CD4-positive, alpha-beta T cell treated with Interleukin-4 for 1 hour (primary cell): ENCODE measurements at regions not wholly inside any gene's neighbourhood (a gene's known extent, or its start where the extent isn't known, plus 50 kb on each side); places are given as distances from the start of the nearest gene placed in this dataset.
"Not testable (repeated sequence)": the region's sequence is repeated elsewhere in the genome, so short reads cannot be mapped to it uniquely, and the experiment has no call there.

Experiments
- DNase-seq, 2 donors: peaks; one replicate each; pipeline ENCODE4 v3.0.0-alpha.2; 2020 to 2022

DNA sequence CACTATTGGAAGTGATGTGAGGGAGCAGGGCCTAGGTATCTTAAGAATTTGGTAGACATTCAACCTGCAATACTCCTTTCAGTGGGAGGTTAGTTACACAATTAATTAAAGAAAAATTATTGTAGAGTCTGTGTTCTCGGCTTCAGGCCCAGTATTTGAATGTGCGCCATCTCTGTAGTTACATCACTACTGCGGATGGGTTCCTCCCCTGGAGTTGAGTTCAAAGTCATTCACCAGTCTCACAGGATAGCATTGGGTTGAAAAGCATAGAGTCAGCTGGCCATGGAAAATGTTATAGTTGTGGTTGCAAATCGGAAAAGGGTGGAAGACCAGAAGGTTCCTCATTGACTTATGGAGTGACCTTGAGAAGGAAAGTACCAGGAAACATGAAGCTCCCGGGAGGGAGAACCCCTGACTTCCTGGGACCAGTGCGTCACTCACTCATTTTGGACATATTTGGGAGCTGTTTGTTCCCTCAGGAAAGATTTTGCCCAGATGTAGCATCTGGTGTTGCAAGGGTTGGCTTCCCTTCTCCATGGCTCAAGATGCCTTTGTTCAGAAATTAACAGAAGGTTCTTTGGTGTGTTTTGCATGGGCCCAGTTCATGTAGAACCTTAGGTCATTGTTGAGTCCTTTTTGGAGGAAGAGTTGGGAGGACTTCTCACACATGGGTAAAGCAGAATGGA lies 111.8 kb downstream of the SRGAP2 start:
- DNase-seq = not testable (repeated sequence)

DNA sequence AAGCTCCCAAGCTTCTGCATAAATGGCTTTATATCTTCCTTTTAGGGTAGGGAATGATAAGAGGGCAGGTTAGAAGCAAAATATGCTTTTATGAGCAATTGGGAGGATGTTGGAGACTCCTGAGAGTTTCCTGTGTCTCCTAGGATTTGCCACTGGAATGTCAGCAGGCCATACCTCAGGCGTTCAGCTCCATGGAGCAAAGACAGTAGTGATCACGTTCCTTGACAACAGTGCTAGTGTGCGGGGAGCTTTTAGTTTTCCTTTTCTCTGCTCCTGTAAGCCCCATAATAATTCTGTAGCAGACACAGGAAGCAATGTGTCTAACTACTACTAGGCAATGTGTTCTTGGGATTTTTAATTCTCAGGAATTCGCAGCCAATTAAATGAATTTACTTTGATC lies 113.6 kb downstream of the SRGAP2 start:
- not testable (repeated sequence) for DNase-seq

DNA sequence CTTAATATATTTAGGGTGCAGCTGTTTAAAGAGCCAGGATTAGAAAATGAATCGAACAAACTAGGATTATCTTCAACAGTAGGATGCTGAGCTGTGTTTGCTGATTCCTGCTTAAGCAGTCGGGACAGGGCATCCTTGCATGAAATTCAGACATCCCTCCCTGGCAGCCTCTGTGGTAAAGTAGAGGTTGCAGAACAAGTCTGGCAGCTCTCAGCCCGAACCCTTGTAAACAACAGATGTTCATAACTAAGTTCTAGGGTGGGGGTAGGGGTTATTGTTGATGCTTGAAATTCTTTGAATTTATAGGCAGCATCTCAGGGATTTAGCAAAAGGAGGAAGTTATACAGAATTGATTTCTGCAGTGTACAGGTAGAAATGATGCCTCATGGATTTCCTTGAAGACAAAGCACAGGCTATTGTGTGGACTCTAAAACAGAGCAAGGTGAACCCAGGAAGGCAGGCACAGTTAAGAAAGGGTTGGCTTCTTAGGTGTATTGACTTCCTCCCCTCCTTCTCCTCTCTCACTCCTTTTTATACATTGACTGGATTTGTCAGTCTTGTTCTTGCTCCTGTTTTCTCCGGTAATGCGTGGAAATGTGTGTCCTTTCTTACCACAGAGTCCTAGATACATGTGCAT lies 114.7 kb downstream of the SRGAP2 start:
- not testable (repeated sequence) for DNase-seq

DNA sequence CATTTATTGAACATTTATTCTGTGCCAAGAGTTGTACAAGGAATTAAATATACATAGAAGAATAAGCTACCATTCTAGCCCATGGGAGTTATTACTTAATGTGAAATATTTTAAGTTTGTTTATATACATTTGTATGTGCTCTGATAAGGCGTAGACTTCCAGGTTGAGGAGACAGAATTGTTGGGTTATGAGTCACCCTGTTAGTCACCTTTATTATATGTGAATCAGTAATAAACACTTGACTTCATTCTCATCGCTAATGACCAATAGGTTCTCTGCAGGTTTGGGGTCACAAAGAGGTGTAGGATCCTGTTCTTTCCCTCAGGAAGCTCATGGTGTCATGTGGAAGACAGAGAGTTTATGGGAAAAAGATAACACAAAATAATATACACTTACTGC lies 116.9 kb downstream of the SRGAP2 start:
- not testable (repeated sequence) for DNase-seq

DNA sequence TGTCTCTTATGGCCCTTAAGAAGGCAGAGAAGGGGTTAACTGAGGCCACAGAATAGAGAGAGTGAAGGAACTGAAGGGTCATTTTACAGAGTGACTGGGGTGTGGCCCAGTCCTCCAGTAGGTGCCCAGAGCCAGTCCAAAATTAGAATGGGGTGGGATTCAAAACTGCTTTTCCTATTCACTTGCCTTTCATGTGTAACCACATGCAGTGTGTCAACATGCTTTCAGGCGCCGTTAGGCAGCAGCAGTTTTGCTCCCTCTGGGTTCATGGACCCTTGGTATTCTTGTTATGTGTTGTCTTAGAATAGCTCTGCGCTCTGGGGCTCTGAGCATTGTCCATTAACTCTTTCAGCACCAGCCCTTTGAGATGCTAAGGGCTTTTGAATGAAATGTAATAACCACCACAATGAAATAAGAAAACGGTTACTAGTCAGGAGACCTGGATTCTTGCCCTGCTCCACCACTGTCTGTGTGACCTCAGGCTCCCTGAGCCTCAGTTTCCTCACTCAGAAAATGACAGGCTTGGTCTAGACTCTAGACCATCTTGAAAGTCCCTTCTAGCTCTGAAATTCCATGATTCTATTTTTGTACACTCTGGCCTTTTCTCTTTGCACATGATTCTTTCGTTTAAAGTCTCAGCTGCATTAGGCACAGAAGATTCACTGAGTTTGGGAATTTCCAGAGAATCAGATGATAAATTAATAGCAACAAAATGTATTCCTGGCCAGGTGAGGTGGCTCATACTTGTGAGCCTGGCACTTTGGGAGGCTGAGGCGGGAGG lies 123.0 kb downstream of the SRGAP2 start:
- DNase-seq = not testable (repeated sequence)

DNA sequence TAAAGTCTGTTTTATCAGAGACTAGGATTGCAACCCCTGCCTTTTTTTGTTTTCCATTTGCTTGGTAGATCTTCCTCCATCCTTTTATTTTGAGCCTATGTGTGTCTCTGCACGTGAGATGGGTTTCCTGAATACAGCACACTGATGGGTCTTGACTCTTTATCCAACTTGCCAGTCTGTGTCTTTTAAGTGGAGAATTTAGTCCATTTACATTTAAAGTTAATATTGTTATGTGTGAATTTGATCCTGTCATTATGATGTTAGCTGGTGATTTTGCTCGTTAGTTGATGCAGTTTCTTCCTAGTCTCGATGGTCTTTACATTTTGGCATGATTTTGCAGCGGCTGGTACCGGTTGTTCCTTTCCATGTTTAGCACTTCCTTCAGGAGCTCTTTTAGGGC lies 128.3 kb downstream of the SRGAP2 start:
- DNase-seq = not testable (repeated sequence)

DNA sequence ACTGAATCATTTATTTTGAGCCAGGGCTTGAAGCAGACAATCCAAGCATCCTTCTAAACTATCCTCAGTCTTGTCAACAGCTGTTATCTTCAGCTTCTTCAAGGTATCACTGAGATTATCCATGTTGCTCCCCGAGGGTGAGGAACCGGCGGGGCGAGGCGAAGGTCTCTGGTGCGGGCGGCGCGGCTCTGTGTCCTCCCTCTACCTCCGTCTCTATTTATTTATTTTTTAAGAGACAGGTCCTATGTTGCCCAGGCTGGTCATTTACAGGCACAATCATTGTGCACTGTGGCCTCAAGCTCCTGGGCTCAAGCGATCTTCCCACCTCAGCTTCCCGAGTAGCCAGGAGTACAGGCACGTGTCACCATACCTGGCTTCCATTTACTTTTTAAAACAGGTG lies 130.0 kb downstream of the SRGAP2 start:
- DNase-seq = not testable (repeated sequence)

DNA sequence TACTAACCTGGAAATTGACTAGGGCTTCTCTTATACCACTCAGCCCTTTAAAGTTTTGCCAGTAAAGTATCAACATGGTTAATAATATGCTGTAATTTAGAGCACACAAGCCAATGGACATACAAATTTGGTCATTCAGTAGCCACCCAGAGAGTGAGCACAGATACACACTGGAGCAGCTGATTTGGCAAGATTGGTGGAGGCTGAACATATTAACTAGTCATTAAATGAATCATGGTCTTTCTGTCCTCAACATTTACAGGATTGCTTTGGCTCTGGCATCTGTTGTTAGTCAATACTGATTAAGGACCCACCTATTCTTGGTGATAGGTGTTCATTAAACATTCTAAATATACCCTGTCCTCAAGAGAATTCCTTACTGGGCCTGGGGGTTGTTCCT lies 130.6 kb downstream of the SRGAP2 start:
- not testable (repeated sequence) for DNase-seq

DNA sequence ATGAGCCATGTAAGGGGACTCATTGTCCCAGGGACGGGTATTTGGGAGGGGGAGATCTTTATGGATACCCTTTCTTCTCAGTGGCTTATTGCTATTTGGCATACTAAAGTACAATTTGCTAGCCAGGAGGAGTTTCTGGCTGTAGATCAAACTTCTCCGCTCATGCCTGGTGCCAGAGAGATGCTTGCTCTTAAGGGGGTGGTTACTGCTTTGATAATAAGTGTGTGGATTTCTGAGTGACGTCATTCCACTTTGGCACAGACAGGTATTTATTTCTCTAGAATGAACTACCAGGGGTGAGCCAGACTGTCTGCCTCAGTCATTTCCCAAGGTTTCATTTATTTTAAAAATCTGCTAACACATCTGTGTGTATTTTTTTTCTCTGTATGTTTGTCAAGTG lies 131.1 kb downstream of the SRGAP2 start:
- not testable (repeated sequence) for DNase-seq

DNA sequence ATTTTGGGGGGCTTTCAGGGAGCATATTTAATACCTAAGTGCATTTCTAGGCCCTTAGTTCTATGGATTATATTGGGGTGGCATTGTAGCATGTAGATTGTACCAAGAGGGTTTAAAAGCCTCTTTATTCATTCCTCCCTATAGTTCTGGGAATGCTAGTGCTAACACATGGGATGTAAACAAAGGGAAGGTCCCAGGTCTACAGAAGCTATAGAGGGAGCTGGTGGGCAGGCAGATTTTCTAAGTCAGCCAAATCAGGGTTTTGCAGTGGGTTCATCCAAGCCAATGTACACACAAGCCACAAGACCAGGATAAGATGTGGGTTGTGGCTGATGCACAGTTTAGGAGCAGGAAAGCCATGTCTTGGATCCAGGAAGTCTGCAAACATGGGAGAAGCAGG lies 131.8 kb downstream of the SRGAP2 start:
- not testable (repeated sequence) for DNase-seq

DNA sequence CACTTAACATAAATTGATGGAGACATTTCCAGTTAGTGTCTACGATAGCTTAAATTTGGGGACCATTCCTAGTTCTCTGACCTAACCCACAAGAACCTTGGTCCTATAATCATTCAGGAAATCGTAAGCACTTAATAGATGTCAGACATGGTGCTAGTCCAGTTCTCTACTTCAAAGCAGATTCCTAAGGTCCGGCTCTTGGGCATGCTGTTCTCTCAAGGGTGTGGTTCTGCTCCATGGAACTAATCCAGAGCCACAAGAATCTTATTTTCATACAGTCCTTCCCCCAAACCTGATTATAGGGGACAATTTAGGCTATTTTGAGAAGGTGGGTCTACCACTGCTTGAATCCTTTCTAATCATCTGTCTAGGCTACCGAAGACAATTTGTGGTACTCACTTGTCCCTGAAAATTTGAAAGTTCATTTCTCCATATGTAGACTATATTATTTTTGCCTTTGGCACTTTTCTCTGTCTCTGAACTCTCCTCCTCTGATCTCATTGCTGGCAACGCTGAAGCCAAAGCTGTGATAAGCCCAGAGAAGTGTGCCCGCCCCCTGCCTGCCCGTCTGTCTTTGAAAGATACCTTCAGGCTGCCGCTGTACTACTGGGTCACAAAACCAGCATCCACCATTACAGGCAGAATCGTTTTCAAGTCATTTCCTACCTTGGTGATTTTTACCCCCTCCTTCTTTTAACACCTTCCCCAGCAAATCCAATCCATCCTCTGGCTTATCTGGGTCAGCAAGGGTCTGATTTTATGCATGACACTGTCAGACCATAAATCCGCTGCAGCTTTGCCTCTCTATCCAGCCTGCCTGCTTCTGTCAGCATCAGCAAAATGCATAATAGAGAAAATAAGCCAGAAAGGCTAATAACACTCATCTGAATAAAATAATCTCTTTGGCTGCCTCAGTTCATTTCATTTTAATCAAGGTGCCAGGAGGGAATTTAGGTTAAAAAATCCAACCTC lies 132.8 kb downstream of the SRGAP2 start:
- DNase-seq = not testable (repeated sequence)

DNA sequence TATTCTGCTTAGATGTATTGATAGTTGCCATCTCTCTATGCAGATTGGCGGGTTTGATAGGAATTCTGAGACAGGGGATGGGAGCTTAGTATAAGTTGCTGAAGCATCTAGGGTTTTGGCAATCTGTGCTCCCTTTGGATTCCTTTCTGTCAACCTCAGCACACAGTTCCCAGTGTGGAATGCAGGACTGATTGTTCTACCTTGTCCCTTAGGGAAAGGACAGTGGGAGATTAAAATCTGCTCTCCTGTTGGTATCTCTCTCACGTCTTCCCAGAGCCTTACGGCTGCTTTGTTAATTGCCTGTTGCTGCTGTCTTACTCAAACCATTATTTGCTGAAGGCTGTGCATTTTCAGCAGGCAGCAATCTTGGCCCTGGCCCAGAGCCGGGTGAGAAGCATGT lies 133.3 kb upstream of the IKBKE start:
- not testable (repeated sequence) for DNase-seq

DNA sequence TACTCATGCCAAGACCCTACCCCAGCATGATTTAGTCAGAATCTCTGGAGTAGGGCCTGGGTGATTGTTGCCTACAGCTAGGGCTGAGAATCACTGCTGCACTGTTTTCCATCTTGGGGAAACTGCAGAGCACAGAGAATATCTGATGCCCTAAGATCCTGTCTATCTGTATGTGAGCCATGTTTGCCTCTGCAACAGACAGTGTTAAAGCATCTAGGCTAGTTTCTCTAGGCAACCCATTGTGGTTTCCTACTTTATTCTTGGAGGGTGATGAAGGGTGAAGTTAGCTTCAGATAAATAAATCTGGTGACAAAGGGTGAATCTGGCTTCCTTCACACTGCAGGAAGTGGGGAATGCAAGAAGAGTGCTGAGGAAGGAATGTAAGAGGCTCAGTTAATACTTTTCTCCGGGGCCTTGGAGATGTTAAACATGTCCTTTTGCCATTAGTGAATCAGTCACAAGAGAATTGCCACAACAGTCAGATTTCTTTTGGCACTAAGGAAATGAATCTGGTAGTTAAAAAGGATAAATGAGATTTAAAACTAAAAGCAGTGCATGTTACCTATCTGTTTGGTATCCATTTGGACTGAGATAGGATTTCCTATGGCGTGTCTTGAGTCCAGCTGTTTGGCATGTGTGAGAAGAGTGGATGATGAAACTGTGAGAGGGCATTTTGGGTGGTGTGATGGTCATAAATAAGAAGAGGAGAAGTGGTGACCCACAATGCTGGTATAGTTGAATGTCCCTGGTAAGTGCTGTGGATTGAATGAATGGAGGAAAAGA lies 119.6 kb upstream of the IKBKE start:
- DNase-seq = not testable (repeated sequence)

DNA sequence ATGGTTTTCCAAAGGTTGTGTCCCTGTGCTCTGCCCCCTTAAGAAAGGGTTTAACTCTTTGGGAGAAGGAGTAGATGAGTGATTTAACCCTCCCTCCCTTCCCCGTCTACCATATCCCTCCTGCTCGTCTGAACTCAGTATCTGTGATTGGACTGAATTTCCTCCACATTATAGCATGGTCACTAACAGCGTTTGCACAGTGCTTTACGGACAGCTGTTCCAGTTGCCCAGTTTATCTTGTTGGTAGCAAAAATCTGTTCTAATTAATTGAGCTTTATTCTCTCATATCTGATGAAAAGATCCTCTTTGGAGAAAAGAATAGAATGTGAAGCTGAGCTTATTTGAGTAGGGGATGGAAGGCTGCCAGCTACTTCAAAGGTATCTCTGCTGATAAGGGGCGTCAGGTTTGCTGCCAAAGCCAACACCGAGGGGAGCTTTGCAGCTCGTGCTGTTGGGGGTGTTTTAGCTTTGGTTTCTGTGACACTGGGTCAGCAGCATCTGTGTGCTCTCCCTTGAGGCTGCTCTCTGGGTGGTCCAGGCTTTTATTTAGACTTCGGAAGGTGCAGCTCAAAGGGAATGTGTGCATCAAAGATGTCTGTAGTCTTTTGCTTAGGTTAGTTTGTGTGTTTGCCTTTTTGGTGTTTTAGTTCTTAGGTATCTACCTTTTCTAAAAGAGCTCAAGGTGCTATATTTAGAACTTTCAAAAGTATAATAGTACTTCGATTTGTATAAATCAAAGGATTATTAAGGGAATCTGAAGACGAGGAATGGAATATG lies 118.8 kb upstream of the IKBKE start:
- DNase-seq = not testable (repeated sequence)

DNA sequence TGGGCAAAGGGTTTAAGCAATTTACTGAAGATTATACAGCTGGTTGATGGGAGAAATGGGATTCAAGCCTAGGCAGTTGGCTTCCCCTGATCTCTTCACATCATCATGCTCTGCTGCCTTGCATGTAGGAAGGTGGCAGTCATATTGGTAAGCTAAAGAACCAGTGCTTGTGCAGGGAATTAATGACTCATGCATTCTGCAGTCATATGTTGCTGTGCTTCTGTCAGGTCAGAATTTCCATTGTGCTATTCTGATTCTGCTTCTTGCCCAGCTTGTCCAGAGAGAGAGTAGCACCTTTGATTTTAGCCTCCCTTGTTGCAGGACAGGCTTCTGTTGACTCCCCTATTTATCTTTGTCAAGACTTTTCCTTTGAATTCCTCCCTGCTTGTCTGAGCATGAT lies 114.0 kb upstream of the IKBKE start:
- DNase-seq = not testable (repeated sequence)

DNA sequence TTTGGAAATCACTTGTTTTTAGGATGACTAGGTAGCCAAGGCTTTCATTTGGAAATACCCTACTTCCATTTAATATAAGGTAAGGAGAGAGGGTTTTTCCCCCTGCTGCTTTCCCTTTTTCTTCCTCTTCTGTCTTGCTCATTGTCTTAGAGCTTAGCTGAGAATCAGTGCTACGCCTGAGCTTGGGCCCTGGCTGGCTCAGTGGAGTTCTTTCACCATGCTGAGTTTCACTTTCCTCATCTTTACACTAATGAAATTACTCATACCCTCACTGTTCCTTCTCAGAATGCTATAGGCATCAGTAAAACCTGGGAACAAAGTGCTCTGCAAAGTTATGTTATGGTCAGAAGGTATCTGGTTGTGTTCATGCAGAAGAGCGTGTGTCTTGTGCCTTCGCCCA lies 112.3 kb upstream of the IKBKE start:
- DNase-seq = peak in 1 of 2 donors; percentile 52

DNA sequence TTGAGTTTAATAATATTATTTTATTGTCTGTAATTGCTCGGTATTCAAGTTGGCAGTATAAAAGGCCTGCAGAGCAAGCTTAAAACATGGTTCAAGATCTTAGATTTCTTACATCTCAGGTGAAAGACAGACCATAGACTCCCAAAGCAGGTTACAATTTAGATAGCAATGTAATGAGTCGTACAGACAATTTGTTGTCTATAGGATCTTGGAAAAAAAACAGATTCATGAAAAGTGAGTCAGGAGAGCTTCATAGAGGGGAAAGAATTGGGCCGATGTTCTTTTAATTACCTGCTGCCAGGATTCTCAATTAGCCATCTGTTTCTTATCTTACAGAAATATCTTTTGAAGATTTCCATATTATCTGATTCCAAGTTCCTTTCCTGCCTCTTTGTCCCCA lies 111.5 kb upstream of the IKBKE start:
- DNase-seq = not testable (repeated sequence)

DNA sequence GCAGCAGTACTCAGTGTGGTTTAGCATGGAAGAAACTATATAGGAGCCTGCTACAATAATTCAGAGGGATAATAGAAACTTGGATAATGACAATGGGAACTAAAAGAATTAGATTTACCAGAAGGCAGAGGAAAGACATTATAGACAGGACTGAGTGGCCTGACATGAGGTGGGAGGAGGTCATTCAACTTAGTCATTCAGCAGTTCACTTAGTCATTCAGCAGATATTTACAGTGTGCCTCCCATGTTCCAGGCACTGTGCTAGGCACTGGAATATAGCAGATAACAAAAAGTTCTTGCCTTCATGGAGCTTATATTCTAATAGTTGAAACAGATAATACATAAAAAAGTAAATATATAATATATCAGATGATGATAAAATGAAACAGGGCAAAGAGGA lies 110.9 kb upstream of the IKBKE start:
- not testable (repeated sequence) for DNase-seq

DNA sequence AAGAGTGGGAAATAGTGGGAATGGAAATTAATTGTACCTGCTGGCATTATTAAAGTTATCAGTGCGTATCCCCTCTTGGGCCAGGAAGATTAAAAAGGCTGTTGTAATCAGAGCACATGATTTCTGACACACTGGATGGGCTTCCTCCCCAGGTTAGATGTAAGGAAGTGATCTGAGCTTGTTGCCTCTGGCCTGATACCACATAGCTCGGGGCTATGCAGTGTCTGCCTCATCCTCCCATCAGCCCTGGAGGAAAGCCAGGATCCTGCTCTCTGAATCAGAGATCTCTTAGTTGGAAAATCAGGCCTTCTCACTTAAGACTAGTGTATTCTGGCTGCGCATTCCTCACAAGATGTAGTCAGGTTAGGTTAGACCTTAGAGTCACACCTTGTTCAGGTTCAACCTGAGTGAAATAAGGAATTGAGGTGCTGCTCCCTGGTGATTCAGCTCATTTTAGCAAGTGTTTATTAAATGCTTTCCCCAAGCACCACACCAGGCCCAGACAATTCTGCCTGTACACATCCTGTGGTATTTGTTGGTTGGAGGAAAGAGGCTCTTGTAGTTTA lies 108.2 kb upstream of the IKBKE start:
- DNase-seq = not testable (repeated sequence)

DNA sequence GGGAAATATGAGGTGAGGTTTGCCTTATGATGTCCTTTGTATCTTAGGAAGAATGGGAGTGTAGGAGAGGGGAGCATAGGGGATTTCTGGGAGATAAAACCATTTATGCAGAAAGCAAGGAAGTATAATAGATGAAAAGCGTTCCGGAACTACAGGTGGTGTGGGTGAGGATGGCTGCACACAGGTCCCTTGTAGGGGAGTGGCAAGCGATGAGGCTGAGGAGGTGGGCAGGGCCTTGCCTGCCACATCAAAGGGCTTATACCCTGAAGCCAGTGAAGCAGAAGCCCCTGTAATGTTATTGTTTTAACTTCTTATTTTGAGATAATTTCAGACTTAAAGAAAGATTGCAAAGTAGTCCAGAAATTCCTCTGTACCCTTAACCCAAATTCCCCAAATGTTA lies 107.3 kb upstream of the IKBKE start:
- not testable (repeated sequence) for DNase-seq

DNA sequence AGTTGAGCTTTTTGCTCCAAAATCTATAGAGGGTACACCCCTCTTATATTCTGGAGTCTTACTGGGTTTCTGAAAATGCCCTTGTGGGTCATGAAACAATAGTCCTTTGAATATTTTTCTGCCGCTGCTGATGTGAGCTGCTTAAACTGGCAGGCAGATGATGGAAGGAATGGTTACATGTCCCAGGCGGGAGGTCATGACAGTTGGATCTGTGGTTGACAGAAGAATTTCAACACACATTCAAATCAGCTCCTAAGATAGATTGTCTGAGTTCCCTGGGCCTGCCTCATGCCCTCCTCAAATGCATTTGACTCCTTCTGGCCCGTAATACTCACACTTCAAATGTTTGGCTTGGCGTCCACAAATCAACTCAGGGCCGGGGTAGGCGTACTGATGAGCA lies 105.0 kb upstream of the IKBKE start:
- not testable (repeated sequence) for DNase-seq
